AG09309 (cell line): ENCODE measurements at regions not wholly inside any gene's neighbourhood (a gene's known extent, or its start where the extent isn't known, plus 50 kb on each side); places are given as distances from the start of the nearest gene placed in this dataset.

Experiments used
- DNase-seq: peaks from one replicate; pipeline ENCODE4 v3.0.0-alpha.2; 2010; ENCODE audit warnings: low read depth
- H3K4me3 ChIP-seq: 2 replicates; pipeline ENCODE4 v1.5.1; 2011; ENCODE audit warnings: mild to moderate bottlenecking, low read depth, low read length, moderate library complexity; ENCODE audit not compliant: control insufficient read depth
- TF ChIP-seq, protein P1 (sequence below): IDR thresholded peaks from 2 replicates; pipeline ENCODE4 v1.5.1; 2011; ENCODE audit warnings: mild to moderate bottlenecking, low read depth, low read length, inconsistent platforms; ENCODE audit not compliant: insufficient read depth, control insufficient read depth; ENCODE audit errors: missing control alignments

DNA sequence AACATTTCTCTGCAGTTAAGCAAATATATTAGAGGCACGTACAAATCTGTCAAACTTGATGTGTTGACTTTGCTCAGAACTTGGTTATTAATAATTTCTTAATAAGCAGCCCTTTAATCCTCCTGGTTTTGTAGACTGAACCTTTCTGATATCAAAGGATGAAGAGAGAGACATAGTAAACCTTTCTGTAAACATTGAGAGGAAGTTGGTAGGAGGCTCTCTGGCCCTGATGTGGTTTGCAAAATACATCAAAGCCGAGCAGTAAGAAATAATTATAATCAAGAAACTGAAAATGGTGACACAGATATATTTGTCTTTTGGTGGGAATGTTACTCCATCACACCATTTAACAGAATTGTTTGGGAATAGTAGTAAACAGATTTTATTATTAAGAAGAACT lies 111.9 kb downstream of the OXSM start:
- DNase-seq = no peak
- no peak overlapping the region for H3K4me3 ChIP-seq
- TF ChIP-seq, protein P1, sequence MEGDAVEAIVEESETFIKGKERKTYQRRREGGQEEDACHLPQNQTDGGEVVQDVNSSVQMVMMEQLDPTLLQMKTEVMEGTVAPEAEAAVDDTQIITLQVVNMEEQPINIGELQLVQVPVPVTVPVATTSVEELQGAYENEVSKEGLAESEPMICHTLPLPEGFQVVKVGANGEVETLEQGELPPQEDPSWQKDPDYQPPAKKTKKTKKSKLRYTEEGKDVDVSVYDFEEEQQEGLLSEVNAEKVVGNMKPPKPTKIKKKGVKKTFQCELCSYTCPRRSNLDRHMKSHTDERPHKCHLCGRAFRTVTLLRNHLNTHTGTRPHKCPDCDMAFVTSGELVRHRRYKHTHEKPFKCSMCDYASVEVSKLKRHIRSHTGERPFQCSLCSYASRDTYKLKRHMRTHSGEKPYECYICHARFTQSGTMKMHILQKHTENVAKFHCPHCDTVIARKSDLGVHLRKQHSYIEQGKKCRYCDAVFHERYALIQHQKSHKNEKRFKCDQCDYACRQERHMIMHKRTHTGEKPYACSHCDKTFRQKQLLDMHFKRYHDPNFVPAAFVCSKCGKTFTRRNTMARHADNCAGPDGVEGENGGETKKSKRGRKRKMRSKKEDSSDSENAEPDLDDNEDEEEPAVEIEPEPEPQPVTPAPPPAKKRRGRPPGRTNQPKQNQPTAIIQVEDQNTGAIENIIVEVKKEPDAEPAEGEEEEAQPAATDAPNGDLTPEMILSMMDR = no peak

GRCh38 chr3:25902586-25902985 lies 112.7 kb downstream of the OXSM start:
- TF ChIP-seq, protein P1 = no peak
- H3K4me3 ChIP-seq = no peak overlapping the region
- no peak for DNase-seq

- TF ChIP-seq, protein P1 = no peak
- no peak overlapping the region for H3K4me3 ChIP-seq
- DNase-seq = no peak
Observed at GRCh38 chr3:25903371-25904129, 113.7 kb downstream of the OXSM start.

DNA sequence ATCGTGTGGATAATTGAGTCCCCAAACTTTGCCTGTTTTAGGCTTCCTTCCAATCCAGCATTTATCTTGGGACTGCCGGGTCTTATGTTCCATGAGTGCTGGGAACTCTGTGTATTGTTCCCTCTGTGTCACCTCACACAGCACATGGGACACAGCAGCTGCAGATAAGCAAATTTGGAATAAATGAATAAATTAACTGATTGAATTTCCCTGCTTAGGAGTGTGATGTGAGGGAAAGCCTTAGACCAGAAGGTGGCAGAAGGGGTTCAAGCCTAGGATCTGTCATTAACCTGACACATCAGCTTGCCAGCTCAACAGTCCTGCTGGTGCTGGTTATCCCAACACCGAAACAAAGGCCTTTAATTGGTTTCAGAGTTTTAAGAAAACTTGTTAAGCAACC lies 114.3 kb downstream of the OXSM start:
- TF ChIP-seq, protein P1 = no peak
- no peak overlapping the region for H3K4me3 ChIP-seq
- no peak for DNase-seq

GRCh38 chr3:25906132-25906906 lies 116.4 kb downstream of the OXSM start:
- TF ChIP-seq, protein P1 = no peak
- no peak overlapping the region for H3K4me3 ChIP-seq
- DNase-seq = no peak

GRCh38 chr3:25907081-25907480 lies 117.2 kb downstream of the OXSM start:
- TF ChIP-seq, protein P1 = no peak
- no peak for DNase-seq
- H3K4me3 ChIP-seq = no peak overlapping the region
